Suprapubic skin (tissue), 3 donors: ENCODE measurements at regions not wholly inside any gene's neighbourhood (a gene's known extent, or its start where the extent isn't known, plus 50 kb on each side); places are given as distances from the start of the nearest gene placed in this dataset.

Experiments used
- EP300 ChIP-seq: sonication (generic); formaldehyde crosslinking; IDR thresholded peaks from one replicate; pipeline ENCODE4 v1.6.1; 2017; ENCODE audit warnings: antibody characterized with exemption
- TF ChIP-seq, protein P1 (sequence below), 2 donors: fragments of 200-600 bp in 1 of 2; fragments of 450-650 bp in 1 of 2; sonication (generic) in 1 of 2; IDR thresholded peaks; one replicate each; pipeline ENCODE4 v1.5.1; 2016 to 2019; ENCODE audit warnings: antibody characterized with exemption in 2 of 2, mild to moderate bottlenecking in 1 of 2, moderate library complexity in 1 of 2

DNA sequence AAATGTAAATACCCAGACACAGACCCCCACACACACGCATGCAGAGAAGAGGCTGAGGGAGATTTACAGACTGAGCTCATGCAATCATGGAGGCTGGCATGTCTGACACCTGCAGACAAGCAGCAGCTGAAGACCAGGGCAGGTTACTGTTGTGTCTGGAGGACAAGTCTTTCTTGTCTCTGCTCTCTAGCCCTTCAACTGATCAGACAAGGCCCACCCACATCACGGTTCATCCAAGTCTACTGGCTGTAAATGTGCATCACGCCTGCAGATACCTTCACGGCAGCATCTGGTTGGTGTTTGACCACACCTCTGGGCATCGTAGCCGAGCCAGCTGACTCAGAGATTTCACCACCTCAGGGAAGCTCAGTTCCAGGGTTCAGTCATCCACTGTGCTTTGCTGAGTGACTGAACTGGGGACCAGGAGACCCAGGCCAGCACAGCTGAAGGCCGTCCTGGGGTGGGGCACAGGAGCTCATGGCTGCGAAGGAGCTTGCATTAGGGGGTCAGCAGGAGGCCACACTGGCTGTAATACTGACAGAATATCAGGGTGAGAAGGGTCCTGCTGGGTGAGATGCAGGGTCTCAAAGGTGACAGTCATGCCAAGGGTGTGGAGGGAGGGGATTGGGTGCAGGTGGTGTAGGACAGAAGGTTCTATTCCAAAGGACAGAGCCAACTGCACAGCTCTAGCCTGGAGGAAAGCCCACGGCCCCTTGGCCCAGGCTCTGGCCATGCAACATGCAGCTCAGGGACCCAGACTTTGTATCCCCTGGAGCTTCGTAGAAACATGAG lies 304.9 kb downstream of the BRD1 start:
- no peak for TF ChIP-seq EP300
- TF ChIP-seq, protein P1, sequence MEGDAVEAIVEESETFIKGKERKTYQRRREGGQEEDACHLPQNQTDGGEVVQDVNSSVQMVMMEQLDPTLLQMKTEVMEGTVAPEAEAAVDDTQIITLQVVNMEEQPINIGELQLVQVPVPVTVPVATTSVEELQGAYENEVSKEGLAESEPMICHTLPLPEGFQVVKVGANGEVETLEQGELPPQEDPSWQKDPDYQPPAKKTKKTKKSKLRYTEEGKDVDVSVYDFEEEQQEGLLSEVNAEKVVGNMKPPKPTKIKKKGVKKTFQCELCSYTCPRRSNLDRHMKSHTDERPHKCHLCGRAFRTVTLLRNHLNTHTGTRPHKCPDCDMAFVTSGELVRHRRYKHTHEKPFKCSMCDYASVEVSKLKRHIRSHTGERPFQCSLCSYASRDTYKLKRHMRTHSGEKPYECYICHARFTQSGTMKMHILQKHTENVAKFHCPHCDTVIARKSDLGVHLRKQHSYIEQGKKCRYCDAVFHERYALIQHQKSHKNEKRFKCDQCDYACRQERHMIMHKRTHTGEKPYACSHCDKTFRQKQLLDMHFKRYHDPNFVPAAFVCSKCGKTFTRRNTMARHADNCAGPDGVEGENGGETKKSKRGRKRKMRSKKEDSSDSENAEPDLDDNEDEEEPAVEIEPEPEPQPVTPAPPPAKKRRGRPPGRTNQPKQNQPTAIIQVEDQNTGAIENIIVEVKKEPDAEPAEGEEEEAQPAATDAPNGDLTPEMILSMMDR (IDR thresholded peaks at IDR 0.05) = no peak
